PC-3 (cell line): ENCODE measurements at regions not wholly inside any gene's neighbourhood (a gene's known extent, or its start where the extent isn't known, plus 50 kb on each side); places are given as distances from the start of the nearest gene placed in this dataset.

Experiments
- ATAC-seq: fragments of 200-7000 bp; cut with Tn5 transposase; 2 replicates; pipeline ENCODE4 v1.9.1; 2020; ENCODE audit warnings: mild to moderate bottlenecking, moderate library complexity
- BruUV-seq: library from RNA; stranded (reverse); fragments of 400-500 nt; replicated peaks from 2 replicates; lab custom pipeline; 2021; lab: Mats Ljungman, UMichigan
- CTCF ChIA-PET: fragments of 300-600 bp; sonication (Branson Sonifier 250); formaldehyde crosslinking; loops from one replicate; lab custom pipeline; 2022; ENCODE audit warnings: antibody characterized with exemption; lab: Charles Lee
- POLR2A ChIA-PET: fragments of 300-600 bp; sonication (Branson Sonifier 250); formaldehyde crosslinking; loops from one replicate; lab custom pipeline; 2022; ENCODE audit warnings: antibody characterized with exemption; ENCODE audit not compliant: unreplicated experiment; lab: Charles Lee
- DNase-seq: peaks from one replicate; pipeline ENCODE4 v3.0.0-alpha.2; 2015
- H2AFZ ChIP-seq: fragments of 300-600 bp; sonication (generic); 2 replicates; pipeline ENCODE4 v1.6.0; 2016; ENCODE audit warnings: antibody characterized with exemption, low read length
- H3F3A ChIP-seq: fragments of 300-600 bp; sonication (generic); one replicate; pipeline ENCODE4 v1.6.0; 2017; ENCODE audit warnings: antibody characterized with exemption, low read length, control low read depth, mild to moderate bottlenecking; ENCODE audit not compliant: unreplicated experiment
- H3K27ac ChIP-seq: fragments of 300-600 bp; sonication (generic); 2 replicates; pipeline ENCODE4 v1.5.1; 2016; ENCODE audit warnings: mild to moderate bottlenecking, low read length
- H3K27me3 ChIP-seq: fragments of 300-600 bp; sonication (generic); 2 replicates; pipeline ENCODE4 v1.6.1; 2016; ENCODE audit warnings: low read length, mixed read lengths
- H3K36me3 ChIP-seq: fragments of 300-600 bp; sonication (generic); 2 replicates; pipeline ENCODE4 v1.6.1; 2016; ENCODE audit warnings: low read depth, mixed run types, low read length, mixed read lengths
- H3K4me1 ChIP-seq: fragments of 300-600 bp; sonication (generic); 2 replicates; pipeline ENCODE4 v1.5.1; 2016; ENCODE audit warnings: low read length; ENCODE audit not compliant: insufficient read depth
- H3K4me2 ChIP-seq: fragments of 300-600 bp; sonication (generic); 2 replicates; pipeline ENCODE4 v1.6.0; 2016; ENCODE audit warnings: low read length
- H3K4me3 ChIP-seq: fragments of 300-600 bp; sonication (generic); 2 replicates; pipeline ENCODE4 v1.5.1; 2016; ENCODE audit warnings: mild to moderate bottlenecking, low read length, mixed read lengths
- H3K79me2 ChIP-seq: fragments of 300-600 bp; sonication (generic); 2 replicates; pipeline ENCODE4 v1.6.1; 2017; ENCODE audit warnings: low read length, mixed read lengths
- H3K9ac ChIP-seq: fragments of 300-600 bp; sonication (generic); 2 replicates; pipeline ENCODE4 v1.6.0; 2016; ENCODE audit warnings: mild to moderate bottlenecking, low read length
- H3K9me2 ChIP-seq: fragments of 300-600 bp; sonication (generic); replicated peaks from 2 replicates; pipeline ENCODE4 v1.6.1; 2016; ENCODE audit warnings: mixed run types, low read length, mixed read lengths
- H3K9me3 ChIP-seq: fragments of 300-600 bp; sonication (generic); 2 replicates; pipeline ENCODE4 v1.6.1; 2016; ENCODE audit warnings: low read length, mixed read lengths
- H4K20me1 ChIP-seq: fragments of 300-600 bp; sonication (generic); 2 replicates; pipeline ENCODE4 v1.6.1; 2016; ENCODE audit warnings: low read length, mixed read lengths
- CTCF ChIP-seq: fragments of 300-600 bp; sonication (generic); conservative IDR thresholded peaks from 2 replicates; pipeline ENCODE4 v1.5.1; 2017; ENCODE audit warnings: antibody characterized with exemption, low read depth, mild to moderate bottlenecking, low read length
- EZH2 ChIP-seq: fragments of 300-600 bp; sonication (generic); IDR thresholded peaks from one replicate; pipeline ENCODE4 v1.6.1; 2017; ENCODE audit warnings: antibody characterized with exemption, mild to moderate bottlenecking, low read length; ENCODE audit not compliant: unreplicated experiment
- EZH2phosphoT487 ChIP-seq: fragments of 300-600 bp; sonication (generic); IDR thresholded peaks from 2 replicates; pipeline ENCODE4 v1.6.1; 2018; ENCODE audit warnings: mild to moderate bottlenecking, antibody characterized with exemption, low read length, borderline replicate concordance
- intact Hi-C: fragments of 100-400 bp; cut with micrococcal nuclease; formaldehyde crosslinking; loops from 2 replicates; pipeline ENCODE4 v1.9.0; 2023

DNA sequence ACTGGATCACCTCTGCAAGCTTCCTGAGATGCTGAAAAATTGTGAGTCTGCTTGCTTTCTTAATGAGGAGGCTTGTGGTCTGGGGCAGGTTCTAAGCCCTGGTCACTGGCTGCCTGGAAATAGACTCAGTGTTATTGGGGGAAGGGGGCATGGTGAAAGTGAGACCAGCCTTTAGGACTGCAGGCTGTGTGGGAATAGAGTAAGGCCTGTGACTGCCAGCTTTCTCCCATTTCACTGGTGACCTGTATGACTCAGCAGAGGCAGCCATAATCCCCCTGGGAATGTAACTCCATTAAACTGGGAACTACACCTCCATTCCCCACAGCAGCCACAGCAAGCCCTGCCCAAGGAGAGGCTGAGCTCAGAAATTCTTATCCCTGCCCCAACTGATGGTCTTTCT lies 55.9 kb upstream of the IL15 start:
- DNase-seq: no peak
- no peaks in the 10 kb centered on the region for H3K36me3 ChIP-seq
- H3K9ac ChIP-seq: no peak overlapping the region
- no peak overlapping the region for H3K4me2 ChIP-seq
- no peak overlapping the region for H3K27ac ChIP-seq
- peaks cover 6% of the 10 kb centered on the region; the same call in 1 of the 2 replicates for H3K4me1 ChIP-seq
- H4K20me1 ChIP-seq: no peaks in the 10 kb centered on the region
- H3K9me3 ChIP-seq: no peaks in the 10 kb centered on the region
- H3K27me3 ChIP-seq: no peaks in the 10 kb centered on the region
- no peaks in the 10 kb centered on the region for H3K9me2 ChIP-seq
- H3K79me2 ChIP-seq: no peaks in the 10 kb centered on the region
- intact Hi-C loops: no loop called here
- no peak for ATAC-seq
- TF ChIP-seq EZH2phosphoT487 (no peak), CTCF (no peak), EZH2 (no peak)
- BruUV-seq: no TSS peak
- ChIA-PET CTCF (no interaction called here), POLR2A (no interaction called here)
- H3F3A ChIP-seq: no peaks in the 10 kb centered on the region
- no peak overlapping the region for H3K4me3 ChIP-seq
- peak overlapping the region; percentile 33; the same call in 1 of the 2 replicates for H2AFZ ChIP-seq
